SU-DHL-6 (cell line): ENCODE measurements at regions not wholly inside any gene's neighbourhood (a gene's known extent, or its start where the extent isn't known, plus 50 kb on each side); places are given as distances from the start of the nearest gene placed in this dataset.

Experiments
- H2AFZ ChIP-seq: fragments of 200-600 bp; sonication (generic); 2 replicates; pipeline ENCODE4 v1.6.1; 2014; ENCODE audit warnings: low read depth, mild to moderate bottlenecking, moderate library complexity, mixed read lengths, antibody characterized with exemption, low read length; ENCODE audit not compliant: severe bottlenecking
- H3F3A ChIP-seq: fragments of 200-600 bp; shearing (Covaris generic); 2 replicates; pipeline ENCODE4 v1.6.0; 2016; ENCODE audit warnings: antibody characterized with exemption, mild to moderate bottlenecking; ENCODE audit not compliant: insufficient read depth
- H3K27ac ChIP-seq: fragments of 200-600 bp; sonication (generic); 2 replicates; pipeline ENCODE4 v1.5.1; 2016; ENCODE audit warnings: low read depth, mild to moderate bottlenecking, low read length, moderate library complexity, mixed read lengths
- H3K27me3 ChIP-seq: fragments of 200-600 bp; sonication (generic), shearing (Covaris generic); 2 replicates; pipeline ENCODE4 v1.6.0; 2014; ENCODE audit warnings: mild to moderate bottlenecking, low read length
- H3K36me3 ChIP-seq: fragments of 200-600 bp; sonication (generic); 2 replicates; pipeline ENCODE4 v1.6.1; 2014; ENCODE audit warnings: mild to moderate bottlenecking, low read length, mixed read lengths
- H3K4me2 ChIP-seq: fragments of 300-600, 200-600 bp; shearing (Covaris generic), sonication (generic); 2 replicates; pipeline ENCODE4 v1.6.0; 2014; ENCODE audit warnings: low read length, low read depth, mild to moderate bottlenecking; ENCODE audit not compliant: poor library complexity, severe bottlenecking
- H3K4me3 ChIP-seq: fragments of 200-600 bp; sonication (generic); 2 replicates; pipeline ENCODE4 v1.5.1; 2014; ENCODE audit warnings: antibody characterized with exemption, low read length, mild to moderate bottlenecking, mixed read lengths; ENCODE audit not compliant: insufficient read depth, poor library complexity, severe bottlenecking
- H3K79me2 ChIP-seq: fragments of 200-600 bp; sonication (generic); 2 replicates; pipeline ENCODE4 v1.6.1; 2014; ENCODE audit warnings: mild to moderate bottlenecking, low read length, moderate library complexity; ENCODE audit not compliant: insufficient read depth
- H3K9ac ChIP-seq: fragments of 200-600 bp; sonication (generic); 2 replicates; pipeline ENCODE4 v1.7.0; 2014; ENCODE audit warnings: mild to moderate bottlenecking, low read length
- H3K9me2 ChIP-seq: fragments of 200-600 bp; sonication (generic); replicated peaks from 2 replicates; pipeline ENCODE4 v1.6.1; 2014; ENCODE audit warnings: low read length; ENCODE audit not compliant: insufficient read depth
- H3K9me3 ChIP-seq: fragments of 200-600 bp; sonication (generic); 2 replicates; pipeline ENCODE4 v1.6.1; 2014; ENCODE audit warnings: low read length, mixed read lengths; ENCODE audit not compliant: insufficient read depth
- H4K20me1 ChIP-seq: fragments of 200-600 bp; sonication (generic); 2 replicates; pipeline ENCODE4 v1.6.1; 2014; ENCODE audit warnings: low read depth, mild to moderate bottlenecking, antibody characterized with exemption, low read length, moderate library complexity, mixed read lengths
- CTCF ChIP-seq: fragments of 200-600 bp; sonication (generic); IDR thresholded peaks from one replicate; pipeline ENCODE4 v1.5.1; 2017; ENCODE audit warnings: antibody characterized with exemption, mild to moderate bottlenecking, low read length, moderate library complexity; ENCODE audit not compliant: insufficient read depth, poor library complexity, severe bottlenecking
- EZH2phosphoT487 ChIP-seq: fragments of 200-600 bp; sonication (generic), shearing (Covaris generic); conservative IDR thresholded peaks from 2 replicates; pipeline ENCODE4 v1.6.1; 2018; ENCODE audit warnings: mild to moderate bottlenecking, antibody characterized with exemption, low read length, moderate library complexity, mixed read lengths

- H4K20me1 ChIP-seq = no peaks in the 10 kb centered on the region
These were observed 182.2 kb upstream of the RAB4A start for GRCh38 chr1:229088711-229089110.

DNA sequence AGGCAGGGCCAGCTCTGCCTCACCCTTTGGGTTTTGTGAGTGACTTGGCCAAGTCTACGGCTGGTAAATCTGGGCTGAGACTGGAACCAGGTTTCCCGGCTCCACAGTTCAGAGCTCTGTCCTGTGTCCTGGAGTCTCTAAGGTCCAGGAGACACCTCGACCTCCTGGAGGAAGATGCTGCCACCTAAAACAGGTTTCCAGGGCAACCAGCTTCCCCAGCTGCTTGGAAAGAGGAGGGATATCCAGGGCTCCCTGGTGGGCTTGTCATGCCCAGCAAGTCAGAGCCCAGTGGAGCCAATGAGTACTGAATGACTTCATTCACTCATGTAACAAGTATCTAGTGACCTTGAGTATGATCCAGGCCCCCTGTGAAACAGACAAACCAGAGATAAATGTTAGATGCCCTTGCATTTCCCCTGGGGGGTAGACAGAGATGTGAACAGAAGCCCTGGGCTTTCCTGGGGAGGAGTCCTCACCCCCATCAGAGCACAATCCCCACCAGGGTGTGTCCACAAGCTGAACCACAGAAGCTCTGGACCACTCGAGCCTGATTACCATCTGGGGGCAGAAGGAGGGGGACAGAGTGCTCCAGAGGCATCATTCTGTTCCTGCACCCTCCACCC lies 181.2 kb upstream of the RAB4A start:
- no peak for TF ChIP-seq EZH2phosphoT487
- no peak for TF ChIP-seq CTCF
- H3K79me2 ChIP-seq = no peaks in the 10 kb centered on the region

More at GRCh38 chr1:229088711-229089110, 182.2 kb upstream of the RAB4A start:
- Histone ChIP-seq H3K9me3 (no peaks in the 10 kb centered on the region), H3K79me2 (no peaks in the 10 kb centered on the region), H3F3A (no peaks in the 10 kb centered on the region), H3K4me3 (no peak overlapping the region), H3K27me3 (no peaks in the 10 kb centered on the region; the same call in 1 of the 2 replicates), H3K4me2 (no peak overlapping the region), H3K9ac (no peak overlapping the region), H3K27ac (no peak overlapping the region), H3K9me2 (no peaks in the 10 kb centered on the region), H2AFZ (no peak overlapping the region), H3K36me3 (no peaks in the 10 kb centered on the region)
- TF ChIP-seq CTCF (no peak), EZH2phosphoT487 (no peak)

DNA sequence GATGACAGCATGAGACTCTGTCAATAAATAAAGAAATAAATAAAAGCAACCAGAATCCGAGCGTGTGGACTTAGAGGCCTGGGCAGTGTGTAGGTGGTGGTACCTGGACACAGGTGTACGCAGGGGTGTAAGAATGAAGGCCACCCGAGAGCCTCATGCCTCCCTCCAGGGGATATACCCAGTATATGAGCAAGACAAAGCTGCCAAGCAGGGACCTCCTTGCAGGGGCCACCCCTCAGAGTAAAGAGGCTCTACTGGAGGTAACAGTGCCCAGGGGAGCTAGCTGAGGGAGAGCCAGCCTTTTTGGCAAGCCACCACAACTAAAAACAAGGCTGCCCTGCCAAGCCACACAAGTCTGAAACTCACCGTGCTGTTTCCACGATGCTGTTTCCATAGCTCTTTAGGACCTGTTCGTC lies 179.2 kb upstream of the RAB4A start:
- Histone ChIP-seq H3K9me2 (no peaks in the 10 kb centered on the region), H3K4me2 (no peak overlapping the region), H3K9me3 (no peaks in the 10 kb centered on the region), H3K9ac (no peak overlapping the region), H3K27me3 (no peaks in the 10 kb centered on the region), H2AFZ (no peak overlapping the region), H3F3A (no peaks in the 10 kb centered on the region), H4K20me1 (no peaks in the 10 kb centered on the region), H3K36me3 (no peaks in the 10 kb centered on the region), H3K79me2 (no peaks in the 10 kb centered on the region), H3K4me3 (no peak overlapping the region), H3K27ac (no peak overlapping the region)
- TF ChIP-seq EZH2phosphoT487 (no peak), CTCF (no peak)

More for the DNA sequence above, 181.2 kb upstream of the RAB4A start:
- no peak overlapping the region for H3K27ac ChIP-seq
- no peaks in the 10 kb centered on the region for H3F3A ChIP-seq
- H3K4me2 ChIP-seq = no peak overlapping the region
- no peaks in the 10 kb centered on the region for H4K20me1 ChIP-seq
- no peaks in the 10 kb centered on the region; the same call in 1 of the 2 replicates for H3K27me3 ChIP-seq
- no peaks in the 10 kb centered on the region for H3K9me3 ChIP-seq
- no peak overlapping the region for H3K9ac ChIP-seq
- no peaks in the 10 kb centered on the region for H3K9me2 ChIP-seq
- no peak overlapping the region for H3K4me3 ChIP-seq
- no peak overlapping the region for H2AFZ ChIP-seq
- no peaks in the 10 kb centered on the region for H3K36me3 ChIP-seq
